ENCODE measurements at regions not wholly inside any gene's neighbourhood (a gene's known extent, or its start where the extent isn't known, plus 50 kb on each side); places are given as distances from the start of the nearest gene placed in this dataset.

DNA sequence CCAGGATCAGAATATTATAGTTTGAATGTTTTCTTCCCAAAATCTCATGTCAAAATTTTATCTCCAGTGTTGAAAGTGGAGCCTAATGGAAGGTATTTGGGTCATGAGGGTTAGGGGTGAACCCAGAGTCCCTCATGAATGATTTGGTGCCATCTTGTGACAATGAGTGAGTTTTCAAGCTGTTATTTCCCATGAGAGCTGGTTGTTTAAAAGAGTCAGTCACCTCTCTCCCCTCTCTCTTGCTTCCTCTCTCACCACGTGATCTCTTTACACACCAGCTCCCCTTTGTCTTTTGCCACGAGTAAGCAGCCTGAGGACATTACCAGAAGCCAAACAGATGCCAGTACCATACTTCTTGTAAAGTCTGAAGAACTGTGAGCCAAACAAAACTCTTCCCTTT lies 561.6 kb downstream of the RERGL start:
- no peak for DNase-seq

DNA sequence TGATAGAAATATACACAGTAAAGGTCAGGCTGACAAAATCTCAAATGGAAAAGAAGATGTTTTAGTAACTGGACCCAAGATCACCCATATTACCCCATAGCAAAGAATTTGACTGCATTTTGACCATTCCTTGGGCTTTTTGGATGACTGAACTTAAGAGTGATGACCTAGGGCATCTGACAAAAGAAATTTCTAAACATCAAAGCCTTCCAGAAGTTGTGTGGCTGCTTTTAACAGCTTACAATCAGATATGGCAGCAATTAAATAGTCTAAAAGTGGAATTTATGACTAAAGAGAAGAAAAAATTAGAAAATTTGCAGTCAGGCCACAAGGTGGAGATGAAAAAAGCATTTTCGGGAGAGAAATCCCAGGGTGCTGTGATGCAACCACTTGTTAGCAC lies 563.0 kb downstream of the RERGL start:
- DNase-seq: no peak

DNA sequence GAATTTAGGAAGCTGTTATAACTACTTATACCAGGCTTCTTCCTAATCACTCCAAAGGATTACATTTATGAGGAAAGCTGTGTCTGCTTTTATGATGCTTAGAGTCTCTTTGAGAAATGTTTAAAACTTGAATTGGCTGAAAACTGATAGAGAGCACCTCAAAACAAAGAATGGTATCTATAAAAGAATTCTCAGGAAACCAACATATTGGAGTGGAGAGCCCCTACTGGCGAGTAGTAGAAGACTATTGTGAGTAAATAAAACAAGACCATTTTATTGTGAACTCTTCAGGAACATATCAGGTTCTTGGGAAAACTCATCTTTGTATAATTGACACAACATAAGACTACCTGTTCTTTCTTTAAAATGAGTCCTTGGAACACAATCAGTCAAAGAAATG lies 578.6 kb downstream of the RERGL start:
- DNase-seq: no peak

DNA sequence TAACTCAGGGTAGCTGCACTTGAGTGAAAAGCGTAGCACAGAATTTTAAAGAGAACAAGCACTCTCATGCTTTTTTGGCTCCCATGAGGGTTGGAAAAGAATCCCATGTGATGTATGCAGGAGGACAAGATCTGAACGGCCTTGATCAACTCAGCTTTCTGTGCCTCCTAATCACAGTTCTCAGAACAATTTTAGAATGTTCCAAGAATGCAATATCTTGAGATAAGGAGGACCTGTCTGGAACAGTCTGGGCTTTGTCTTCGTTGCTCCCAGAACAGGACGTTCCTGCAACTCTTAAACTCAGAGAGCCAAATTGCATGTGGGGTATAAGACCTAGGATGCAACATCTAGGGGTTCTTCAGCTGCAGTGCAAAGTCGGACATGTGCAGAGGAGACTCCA lies 582.7 kb downstream of the RERGL start:
- DNase-seq: no peak

DNA sequence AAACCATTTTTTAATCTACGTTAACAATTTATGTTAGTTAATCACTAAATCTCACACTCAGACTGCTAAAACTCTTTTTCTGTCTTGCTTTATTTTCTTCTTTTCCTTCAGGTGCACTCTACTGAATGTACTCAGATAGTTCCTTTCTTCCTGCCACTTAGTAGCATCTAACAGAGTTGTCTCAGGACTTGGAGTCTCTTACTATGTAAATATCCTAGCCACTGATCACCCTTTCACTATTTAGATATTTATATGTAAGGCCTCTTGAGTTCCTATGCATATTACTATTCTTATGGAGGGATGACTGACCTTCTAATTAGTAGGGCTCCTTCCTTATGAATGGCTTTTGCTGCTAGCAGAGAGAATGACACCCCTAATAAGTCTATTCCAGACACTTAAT lies 586.3 kb downstream of the RERGL start:
- DNase-seq: no peak

DNA sequence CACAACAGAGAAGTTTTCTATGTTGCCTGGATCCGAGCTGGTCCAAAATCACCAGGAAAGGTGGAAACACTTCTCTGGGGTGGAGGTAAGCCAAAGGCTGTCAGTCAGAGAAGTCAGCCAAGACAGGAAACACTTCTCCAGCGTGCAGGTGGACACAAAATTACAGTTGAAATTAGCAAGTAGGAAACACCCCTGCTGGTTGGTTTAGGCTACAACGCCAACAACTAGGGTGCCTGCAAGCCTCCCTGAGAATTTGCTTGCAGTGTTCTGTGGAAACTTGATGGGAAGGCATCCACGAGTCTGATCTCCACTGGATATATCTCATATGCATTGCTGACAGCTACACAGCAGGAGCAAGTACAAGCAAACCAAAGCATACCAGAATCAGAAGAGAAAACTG lies 600.5 kb downstream of the RERGL start:
- no peak for DNase-seq

DNA sequence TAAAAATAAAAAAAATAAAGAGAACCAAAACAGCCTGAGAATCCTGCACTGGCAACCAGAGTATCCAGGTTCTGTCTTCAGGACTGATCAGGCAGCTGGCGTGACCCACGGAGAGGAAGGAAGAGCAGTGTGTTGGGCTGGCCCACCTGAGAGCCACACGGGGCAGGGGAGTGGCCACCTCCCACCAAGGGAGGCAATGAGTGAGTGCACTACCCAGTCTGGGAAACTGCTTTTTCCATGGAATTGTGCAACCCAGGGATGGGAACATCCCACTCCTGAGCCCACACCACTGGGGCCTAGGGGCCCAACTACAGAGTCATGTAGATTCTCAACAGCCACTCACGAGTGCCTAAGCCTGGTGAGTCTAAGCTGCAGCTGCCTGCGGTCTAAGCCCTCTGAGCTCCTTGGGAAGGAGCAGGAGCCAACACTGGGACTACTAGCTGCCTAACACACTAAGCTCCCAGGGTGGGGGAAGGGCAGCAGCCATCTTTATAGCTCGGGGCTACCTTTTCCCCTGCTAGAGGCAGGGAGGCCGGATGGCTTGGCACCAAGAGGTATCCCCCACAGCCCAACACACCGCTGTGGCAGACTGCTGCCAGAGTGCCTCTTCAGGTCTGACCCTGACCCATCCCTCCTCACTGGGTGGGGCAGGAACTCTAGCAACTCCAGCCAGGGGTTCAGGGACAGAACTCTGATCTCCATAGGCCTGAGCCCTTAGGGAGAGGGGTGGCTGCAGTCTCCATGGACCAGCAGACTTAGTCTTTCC lies 610.9 kb downstream of the RERGL start:
- no peak for DNase-seq

DNA sequence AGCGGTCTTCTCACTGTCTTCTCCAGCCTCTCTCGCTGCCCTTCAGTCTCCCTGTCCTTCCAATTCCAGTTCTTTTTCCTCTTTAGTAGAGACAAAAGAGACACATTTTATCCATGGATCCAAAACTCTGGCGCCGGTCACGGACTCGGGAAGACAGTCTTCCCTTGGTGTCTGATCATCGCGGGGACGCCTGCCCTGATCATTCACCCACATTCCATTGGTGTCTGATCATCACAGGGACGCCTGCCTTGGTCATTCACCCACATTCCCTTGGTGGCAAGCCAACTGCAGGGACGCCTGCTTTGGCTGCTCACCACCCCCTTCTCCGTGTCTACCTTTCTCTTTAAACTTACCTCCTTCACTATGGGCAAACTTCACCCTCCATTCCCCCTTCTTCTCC lies 619.5 kb downstream of the RERGL start:
- no peak for DNase-seq

DNA sequence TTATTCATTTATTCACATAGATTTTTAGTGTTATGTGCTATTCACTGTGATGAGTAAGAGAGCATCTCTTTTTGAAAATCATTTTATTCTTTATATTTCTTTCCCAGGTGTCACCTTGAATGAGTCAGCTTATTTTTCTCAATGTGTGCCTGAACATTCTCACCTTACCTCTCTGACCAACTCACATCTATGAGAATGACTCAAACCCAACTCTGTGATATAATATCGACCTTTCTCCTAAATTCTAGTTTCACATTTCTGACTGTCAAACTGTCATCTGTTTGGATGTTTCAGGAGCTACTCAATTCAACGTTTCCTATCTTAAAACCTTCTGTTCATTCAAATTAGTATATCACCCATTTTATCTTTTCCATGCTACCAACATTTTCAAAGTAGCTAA lies 630.8 kb downstream of the RERGL start:
- DNase-seq: no peak

DNA sequence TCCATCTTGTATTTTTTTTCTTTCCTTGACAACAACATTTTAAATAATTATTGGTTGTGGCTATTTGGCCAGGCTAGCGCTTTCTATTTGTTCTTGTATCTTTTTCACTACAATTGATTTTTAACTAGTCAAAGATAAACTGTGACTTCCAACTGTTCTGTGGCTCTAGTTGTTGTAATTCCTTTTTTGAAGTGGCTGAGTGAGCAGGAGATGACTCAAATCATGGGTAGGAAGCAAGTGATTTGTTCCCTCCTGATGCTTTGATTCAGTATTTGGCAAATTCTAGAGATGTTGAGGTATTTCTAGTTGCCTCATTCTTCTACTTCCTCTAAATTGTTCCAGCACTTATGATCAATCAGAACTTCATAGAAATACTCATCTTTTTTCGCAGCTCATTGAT lies 633.5 kb downstream of the RERGL start:
- DNase-seq: no peak

DNA sequence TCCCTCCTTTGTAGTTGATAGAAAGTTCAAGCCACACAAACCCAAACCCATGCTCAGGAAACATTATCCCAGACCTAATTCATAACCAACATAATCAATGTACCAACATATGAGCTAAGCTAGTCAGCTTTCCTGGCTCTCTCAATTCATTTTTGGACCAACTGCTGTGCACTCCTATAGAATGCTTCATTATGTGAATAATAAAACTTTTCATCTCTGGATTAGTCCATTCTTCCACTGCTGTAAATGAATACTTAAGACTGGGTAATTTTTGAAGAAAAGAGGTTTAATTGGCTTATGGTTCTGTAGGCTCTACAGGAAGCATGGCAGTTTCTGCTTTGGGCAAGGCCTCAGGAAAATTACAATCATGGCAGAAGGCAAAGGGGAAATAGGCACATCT lies 651.9 kb downstream of the RERGL start:
- no peak for DNase-seq

DNA sequence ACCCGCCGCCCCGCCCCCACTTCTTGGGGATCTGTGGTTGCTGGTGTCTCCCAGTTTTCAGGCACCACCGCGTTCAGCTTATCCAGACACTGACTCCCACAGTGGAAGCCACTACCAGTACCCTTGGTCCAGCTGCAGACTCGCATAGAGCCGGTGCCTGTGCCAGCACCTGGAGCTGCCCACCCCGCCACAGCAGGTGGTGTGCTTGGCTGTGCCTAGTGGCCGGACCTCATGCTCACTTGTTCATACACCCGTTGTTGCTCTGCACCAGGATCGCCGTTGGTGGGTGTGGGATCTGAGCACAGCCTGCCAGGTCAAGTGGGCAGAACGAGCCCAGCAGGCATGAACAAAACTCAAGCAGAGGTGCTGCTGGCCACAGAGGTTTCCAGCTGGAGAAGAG lies 673.2 kb downstream of the RERGL start:
- DNase-seq: no peak

DNA sequence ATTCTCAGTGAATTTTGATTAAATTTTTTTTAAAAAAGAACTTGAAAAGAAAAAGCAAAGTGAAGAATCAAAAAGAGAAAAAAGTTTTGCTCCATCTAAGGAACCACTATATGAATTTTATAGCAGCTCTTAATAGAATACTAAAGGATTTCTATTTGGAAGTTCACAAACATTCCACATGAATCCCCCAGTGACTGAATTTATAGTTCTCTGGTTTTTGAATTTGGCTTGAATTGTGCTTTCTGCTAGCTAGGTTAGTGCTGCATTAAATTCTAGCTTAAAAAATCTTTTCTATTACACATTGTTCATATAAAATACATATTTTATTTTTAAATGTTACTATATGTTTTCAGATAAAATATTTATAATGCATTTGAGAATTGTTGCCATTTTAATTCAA lies 675.4 kb downstream of the RERGL start:
- DNase-seq: no peak

DNA sequence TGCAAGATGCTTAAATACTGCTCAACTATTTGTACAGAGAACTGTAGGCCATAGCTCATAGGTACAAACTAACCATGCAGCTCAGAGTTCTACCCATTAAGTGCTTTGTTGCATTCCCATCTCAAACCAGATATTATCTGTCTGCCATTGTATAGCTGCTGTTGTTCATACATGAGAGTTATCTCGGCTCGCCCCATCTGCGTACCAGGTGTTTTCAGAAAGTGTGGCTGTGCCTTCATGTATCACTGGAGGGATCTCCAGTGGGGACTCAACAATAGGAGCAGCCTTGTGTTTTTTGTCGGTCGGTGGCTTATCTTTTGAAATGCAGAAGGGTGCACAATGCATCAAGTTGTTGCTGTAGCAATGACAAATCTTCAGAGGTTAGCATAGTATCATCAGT lies 678.3 kb downstream of the RERGL start:
- DNase-seq: no peak

DNA sequence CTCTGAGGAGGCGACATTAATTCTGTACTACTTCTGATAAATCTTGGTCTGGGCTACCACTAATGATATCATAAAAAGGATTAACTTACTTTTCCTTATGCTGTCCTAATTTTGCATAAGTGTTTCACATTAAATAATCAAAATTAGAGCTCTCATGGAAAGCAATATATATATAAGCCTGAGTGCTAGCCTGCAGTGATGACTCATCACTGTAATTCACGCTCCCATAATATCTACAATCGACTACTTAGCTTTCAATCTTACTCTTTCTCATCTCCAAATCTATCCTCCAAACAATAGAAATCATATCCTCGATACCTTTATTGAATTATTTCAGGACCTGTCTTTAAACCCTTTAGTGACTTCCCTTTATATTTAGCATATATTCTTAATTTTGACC lies 701.3 kb downstream of the RERGL start:
- DNase-seq: no peak

DNA sequence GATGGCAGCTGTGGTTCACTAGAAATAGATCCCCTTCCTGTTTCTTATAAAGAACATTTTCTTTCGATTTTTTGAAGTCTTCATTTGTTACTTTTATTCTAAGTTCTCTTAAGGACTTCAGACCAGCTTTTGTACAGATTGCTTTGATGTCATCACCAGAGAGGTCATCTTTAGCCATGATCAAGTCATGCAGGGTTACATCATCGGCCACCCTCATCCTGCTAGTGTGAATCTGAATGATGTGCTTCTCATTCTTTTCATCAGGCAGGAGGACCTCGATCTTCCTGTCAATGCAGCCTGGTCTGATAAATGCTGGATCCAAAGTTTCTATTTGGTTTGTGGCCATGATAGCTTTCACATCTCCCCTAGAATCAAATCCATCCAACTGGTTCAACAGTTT lies 706.7 kb downstream of the RERGL start:
- DNase-seq: no peak

DNA sequence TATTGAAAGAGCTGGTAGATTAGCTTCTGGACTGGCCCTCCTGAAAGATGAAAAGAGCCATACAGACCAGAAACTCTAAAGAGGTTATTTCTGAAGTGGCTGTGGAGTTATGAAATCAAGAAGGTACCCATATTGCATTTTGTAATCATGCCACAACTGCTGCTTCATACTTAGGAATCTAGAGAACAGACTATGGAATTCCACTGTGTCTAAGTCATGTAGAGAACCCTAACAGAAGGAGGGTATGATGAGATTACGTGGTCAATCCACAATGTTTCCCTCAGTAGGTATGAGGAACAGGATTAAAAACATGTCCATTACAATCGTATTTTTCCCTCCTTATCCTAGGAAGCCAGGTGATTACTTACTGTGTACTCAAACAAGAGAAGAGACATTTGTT lies 708.8 kb downstream of the RERGL start:
- DNase-seq: no peak

DNA sequence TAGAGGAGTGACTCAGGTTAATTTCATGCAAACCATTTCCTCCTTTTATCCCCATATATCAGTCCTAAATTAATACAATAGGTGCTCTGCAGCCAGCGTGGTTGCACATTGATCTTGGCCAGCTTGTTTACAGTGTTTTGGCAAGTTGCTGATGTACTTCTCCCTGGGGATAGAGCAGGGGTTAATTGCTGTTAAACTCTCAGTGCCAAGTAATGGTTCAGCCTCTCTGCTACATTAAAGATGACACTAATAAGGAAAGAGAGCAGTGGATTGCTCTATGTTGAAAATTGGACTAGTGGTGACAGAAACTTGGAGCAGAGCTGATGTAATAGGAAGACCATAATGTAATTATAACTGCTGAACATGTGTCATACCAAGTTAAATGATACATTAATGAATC lies 717.5 kb downstream of the RERGL start:
- DNase-seq: no peak

DNA sequence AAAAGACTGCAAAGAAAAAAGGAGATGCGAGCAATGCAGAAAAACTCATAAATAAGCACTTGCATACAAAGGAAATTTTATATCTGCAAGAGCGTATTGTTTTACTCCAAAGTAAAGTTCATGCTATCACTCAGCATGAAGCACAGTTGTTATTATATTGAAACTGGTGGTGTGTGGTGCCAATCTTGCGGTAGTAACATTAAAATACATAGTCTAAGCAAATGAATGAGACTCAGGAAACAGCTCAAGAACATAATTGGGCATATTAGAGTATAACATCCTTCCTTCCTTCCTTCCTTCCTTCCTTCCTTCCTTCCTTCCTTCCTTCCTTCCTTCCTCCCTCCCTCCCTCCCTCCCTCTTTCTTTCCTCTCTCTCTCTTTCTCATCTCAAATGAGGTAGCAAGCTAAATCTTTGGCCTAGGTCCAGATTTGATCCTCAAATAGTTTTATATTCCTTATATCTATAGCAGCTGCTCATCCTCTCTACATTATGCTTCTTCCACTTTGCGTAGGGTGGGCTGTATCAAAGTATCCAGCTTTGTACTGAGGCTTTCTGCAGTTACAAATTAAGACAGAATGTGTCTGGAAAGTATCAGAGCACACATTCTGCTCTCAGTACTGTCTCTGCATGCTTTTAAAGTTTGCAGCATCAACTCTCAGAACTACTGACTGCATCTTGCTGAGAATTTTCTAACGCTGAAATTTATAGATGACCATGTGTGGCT lies 718.3 kb downstream of the RERGL start:
- no peak for DNase-seq

DNA sequence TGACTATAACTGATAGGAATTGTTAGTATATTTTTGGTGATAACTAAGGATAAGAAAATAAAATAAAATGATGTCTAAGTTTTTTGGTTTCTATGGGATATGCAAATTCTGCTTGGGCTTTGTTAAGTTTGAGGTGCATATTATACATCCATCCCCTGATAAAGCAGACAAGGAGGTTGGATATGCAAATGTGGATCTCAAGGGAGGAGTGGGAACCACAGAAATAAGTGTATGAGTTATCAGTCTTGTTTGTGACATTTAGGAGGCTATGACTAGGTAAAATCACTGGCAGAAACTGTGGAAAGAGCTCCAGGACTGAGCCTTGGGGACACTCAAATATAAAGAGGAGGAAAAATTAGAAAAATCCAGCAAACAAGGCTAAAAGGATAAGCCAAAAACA lies 719.4 kb downstream of the RERGL start:
- DNase-seq: no peak

DNA sequence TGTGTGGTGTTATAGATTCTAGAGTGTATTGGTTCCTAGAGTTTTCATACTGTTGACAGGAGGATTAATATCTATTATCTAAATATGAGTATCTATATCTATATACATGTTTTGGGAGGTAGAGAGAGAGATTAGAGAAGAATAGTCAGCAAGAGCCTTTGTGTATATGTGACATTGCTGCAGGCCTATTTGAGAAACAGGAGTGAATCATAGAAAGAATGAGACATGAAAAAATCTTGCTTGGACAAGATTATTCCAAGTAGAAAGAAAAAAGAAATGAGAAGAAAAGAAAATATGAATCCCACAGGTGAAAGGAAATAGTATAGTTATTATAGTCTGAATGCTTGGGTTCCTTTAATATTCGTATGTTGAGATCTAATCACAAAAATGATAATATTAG lies 720.4 kb downstream of the RERGL start:
- no peak for DNase-seq

DNA sequence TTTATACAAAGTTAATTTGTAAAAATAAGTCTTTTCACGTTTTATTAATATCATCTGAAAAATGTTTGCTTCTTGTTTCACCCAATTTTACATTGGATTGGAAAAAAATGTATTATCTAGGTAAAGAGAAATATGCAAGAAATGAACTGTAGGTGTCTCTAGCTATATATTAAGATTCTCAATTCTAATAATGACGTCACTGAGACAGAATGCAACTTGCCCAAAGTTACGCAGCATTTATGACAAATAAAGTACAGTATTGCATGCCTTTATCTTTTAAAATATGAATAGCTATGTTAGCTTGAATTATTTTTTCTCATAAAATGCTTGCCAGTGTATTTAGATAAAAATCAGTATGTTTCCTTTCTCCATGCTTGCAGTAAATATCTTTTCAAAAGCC lies 728.8 kb downstream of the RERGL start:
- DNase-seq: no peak

DNA sequence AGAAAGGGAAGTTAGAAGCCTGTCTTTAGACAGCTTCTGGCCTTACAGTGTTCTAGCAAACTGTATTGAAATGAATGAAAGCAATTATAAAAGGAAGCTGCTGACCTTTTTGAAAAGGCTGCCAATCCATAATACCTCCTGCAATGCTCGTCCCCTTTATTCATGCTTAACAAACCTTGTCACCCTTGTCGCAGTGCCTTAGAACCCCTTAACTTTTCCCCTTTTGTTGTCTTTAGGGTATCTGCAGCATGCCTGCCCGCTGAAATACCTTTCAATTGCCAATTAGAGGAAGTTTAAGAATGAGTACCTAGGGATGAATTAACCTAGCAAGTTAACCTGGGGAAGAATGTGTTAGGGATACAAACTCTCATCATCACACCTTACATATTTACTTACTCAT lies 731.2 kb downstream of the RERGL start:
- DNase-seq: no peak

DNA sequence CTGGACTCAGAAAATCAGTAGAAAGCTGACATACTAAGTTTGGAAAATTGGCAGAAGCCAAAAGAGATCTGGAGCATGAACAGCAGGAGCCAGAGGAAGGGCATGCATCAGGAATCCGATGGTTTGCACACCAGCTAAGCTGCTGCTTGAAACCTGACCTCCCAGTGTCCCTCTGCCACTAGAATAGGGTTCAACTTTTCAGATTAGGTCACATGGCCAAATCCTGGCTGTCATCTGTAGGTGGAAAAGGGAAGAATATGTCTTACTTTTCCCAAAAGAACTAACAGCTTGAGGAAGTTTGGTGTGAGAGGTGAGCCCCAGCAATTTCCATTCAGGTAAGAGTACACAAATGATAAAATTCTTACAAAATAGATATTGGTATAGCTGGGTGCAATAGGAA lies 732.6 kb downstream of the RERGL start:
- no peak for DNase-seq

DNA sequence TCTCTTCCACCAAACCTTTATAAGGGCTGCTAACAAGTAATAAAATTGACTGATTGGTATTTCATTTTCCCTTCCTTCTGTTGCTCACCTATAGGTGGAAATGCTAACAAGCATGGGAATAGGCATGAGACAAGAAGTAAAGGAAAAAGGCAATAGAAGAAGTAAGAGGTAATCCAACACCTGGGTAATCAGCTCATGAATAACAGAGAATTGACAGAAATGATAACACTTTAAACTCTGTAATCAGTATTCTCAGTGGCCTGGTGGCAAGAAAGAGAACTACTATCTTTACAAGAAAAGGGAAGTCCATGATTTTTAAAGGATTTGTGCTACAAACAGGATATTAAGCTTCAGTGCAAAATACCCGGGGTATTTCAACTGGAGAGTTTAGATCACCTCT lies 737.8 kb downstream of the RERGL start:
- DNase-seq: no peak

Data from KG1 (cell line).